GM03348 (cell line): ENCODE measurements at regions not wholly inside any gene's neighbourhood (a gene's known extent, or its start where the extent isn't known, plus 50 kb on each side); places are given as distances from the start of the nearest gene placed in this dataset.
A peak's percentile ranks its signal among the peaks of the same experiment; 100 is the strongest.

Source experiments
- DNase-seq: peaks from one replicate; pipeline ENCODE4 v3.0.0; 2012; ENCODE audit warnings: low spot score

DNA sequence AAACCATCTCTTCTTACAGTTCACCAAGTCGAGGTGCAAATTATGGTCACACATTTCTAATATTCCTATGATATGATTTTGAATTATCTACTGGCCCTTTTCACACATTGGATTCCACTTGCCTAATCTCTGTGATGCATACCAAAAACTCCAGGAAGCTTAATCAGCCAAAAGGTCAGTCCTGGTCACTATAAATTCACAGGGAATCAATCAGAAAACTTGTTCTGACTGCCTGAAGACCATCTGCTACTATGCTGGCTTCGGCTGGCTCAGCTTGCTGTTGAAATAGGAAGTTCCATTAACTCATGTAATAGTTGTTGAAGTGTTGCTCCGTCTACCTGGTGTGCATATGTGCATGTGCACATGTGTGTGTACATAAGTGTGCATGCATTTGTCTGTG, 142.8 kb upstream of the FLRT2 start:
- DNase-seq, result no peak

DNA sequence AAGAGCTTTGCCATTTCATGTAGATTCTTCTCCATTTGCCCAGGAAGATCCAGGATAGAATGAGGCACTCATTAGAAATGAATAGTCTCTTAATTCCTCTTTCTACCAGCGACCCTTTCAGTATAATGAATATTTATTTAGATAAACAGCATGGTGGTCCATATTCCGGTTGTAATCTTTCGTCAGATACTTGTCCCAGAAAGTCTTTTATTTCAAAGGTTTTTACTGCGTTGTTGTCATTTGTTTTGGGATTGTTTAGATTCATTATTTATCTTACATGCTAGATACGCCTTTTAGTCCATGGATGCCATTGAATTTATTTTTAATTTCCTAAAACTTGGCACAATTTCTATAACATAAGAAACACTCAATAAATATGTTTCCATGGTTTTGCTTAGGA, 139.7 kb upstream of the FLRT2 start:
- no peak for DNase-seq

GRCh38 chr14:85391455-85391854, 138.5 kb upstream of the FLRT2 start:
- no peak for DNase-seq

DNA sequence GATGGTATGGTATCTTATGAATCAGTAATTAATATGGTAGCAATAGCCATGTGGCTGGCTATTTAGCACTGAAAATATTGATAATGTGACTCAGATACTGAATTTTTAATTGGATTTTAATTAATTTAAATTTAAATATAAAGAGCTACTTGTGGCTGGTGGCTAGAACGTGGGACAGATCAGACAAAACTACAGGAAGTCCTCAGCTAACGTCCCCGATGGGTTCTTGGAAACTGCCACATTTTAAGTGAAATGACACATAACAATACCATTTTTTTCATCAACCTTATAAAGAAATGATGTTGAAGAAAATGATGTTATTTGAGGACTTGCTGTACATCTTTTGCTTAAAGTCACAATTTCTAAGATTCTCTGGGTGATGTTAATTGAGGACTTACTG, 138.1 kb upstream of the FLRT2 start:
- DNase-seq, result no peak

DNA sequence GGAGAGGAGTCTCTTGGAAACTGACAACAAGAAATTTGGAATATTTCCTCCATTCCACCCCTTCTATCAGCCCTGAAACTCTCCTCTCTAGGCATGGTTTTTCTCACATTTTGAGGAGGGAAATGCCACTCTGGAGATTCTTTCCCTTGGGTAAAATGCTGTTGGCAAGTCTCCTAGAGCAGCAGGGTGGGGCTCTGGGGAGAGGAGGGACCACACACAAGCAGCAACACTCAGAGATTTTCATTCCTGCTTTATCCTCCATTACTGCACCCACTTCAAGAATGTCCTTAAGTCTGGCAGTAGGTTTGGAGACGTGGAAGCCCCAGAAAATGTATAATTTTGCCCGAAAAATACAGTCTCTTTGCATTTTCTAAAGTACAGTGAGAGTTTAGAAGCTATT, 130.8 kb upstream of the FLRT2 start:
- DNase-seq, result peak; percentile 44

- DNase-seq, result no peak
Measured at GRCh38 chr14:85400678-85401077, 129.3 kb upstream of the FLRT2 start.

DNA sequence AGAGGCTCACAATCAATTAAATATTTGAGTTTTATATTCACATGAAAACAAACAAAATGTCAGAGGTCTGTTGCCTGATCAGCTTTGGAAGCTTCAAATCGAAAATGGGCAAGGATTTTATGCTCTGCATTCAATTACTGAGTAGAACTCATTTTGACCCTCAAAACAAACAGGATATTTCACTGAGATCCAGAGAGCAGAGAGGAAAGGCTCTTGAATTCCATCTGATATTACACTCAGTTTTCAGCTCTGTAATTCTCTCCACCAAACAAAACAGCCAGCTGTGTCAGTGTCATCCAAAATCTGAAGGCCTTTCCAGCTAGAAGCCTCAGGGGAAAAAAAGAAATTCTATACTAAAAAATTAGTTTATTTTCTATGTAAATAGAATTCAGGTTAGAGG, 128.6 kb upstream of the FLRT2 start:
- DNase-seq, result peak; percentile 7

- DNase-seq, result no peak
Measured at GRCh38 chr14:85402569-85403162, 127.3 kb upstream of the FLRT2 start.

- DNase-seq, result no peak
Measured at GRCh38 chr14:85409481-85410210, 120.3 kb upstream of the FLRT2 start.

DNA sequence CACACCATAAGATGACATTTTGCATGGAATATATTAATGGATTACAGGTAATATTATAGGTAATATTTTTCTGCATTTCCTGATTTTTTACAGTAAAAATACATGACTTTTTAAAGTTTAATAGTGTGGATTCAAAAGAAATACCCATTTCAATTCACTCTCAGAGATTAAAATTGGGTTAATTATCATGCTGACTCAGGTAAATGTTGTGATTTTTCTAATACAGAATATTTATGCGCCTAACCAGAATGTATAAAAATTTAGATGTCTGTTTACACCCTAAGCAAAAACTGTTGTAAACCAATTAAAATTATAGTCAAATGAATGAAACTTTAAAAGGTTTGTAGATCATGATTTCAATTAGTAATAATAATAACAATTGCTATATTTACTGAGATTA, 117.2 kb upstream of the FLRT2 start:
- no peak for DNase-seq

DNA sequence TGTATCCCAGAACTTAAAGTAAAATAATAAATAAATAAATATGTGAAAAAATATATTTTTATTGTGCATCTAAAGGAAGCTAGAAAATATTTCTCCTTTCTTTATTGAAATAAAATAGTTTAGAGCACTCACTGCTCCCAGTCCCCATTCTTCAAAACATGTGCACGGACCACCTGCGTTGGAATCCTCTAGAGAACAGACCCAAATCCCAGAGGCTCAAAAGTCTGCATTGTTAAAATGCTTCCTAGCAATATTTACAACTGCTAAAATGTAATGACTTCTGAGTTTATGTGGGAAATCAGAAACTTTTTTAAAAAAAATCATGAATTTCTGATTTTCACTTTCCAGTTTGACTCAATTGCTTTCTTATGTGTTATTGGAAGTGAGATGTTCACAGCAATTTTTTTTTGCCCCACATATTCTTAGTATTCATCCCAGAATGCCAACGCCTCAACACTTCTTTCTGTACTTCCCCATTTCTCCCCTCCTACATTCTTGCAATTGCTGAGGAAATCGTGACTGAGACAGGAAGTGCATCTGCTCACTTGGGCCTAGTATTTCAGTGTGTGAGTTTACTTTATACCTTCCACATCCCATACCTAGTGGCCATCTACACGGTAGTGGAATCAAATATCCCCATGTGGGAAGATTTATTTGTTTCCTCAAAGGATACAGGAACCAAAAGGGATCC, 116.0 kb upstream of the FLRT2 start:
- DNase-seq, result no peak

DNA sequence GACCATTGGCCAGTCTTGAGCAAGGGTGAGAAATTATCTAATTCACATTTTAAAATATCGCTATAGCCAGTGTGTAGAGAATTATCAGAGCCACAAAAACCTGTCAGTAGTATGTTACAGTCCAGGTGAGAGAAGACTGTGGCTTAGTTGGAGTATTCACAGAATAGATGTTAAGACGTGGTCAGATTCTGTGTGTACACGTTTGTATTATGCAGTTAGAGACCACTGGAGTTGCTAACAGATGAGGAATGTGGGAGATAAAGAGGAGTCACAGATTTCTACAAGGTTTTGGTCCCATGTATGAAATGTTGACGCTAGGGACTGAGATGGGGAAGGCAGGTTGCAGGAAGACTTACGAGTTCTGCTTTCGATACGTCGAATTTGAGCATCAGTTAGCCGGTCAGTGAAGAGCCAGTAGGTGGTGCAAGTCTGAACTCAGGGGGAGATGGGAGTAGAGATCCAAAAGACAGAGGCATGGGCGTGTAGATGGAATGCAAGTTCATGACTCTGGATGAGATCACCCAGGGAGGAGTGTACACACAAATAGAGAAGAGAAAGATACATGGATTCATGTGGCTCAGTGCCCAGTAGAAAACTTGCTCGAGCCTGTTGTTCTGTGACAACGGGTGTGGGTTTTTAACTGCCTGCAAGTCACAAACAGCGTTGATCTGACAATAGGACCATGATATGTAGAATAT, 114.8 kb upstream of the FLRT2 start:
- peak; percentile 88 for DNase-seq

GRCh38 chr14:85416771-85417170, 113.2 kb upstream of the FLRT2 start:
- peak; percentile 58 for DNase-seq

GRCh38 chr14:85417396-85417795, 112.5 kb upstream of the FLRT2 start:
- no peak for DNase-seq

DNA sequence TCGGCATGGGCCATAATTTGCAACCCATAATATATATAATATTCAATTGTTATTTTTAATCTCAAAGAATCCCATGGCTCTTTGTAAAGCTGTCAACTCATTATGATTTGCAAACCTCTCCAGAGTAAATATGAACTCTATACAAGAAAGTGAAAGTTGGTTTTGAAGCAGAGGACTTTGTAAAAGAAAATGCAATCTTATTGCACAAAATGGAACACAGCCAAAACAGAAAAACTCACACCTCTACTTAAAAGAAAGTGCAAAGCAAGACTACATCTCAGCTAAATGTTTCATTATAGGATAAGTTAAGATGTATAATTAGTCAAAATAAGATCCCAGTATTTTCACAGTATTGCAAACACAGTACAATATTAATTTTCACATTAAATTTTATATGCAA, 111.2 kb upstream of the FLRT2 start:
- DNase-seq, result no peak

GRCh38 chr14:85420278-85420677, 109.7 kb upstream of the FLRT2 start:
- no peak for DNase-seq

- no peak for DNase-seq
Measured at GRCh38 chr14:85420707-85421106, 109.2 kb upstream of the FLRT2 start.

GRCh38 chr14:85421186-85421877, 108.6 kb upstream of the FLRT2 start:
- DNase-seq, result peak; percentile 53

- no peak for DNase-seq
Measured at GRCh38 chr14:85423889-85424288, 106.1 kb upstream of the FLRT2 start.

- DNase-seq, result no peak
Measured at GRCh38 chr14:85425507-85425906, 104.4 kb upstream of the FLRT2 start.

- DNase-seq, result no peak
Measured at GRCh38 chr14:85426068-85426935, 103.6 kb upstream of the FLRT2 start.
